ENCODE measurements at regions not wholly inside any gene's neighbourhood (a gene's known extent, or its start where the extent isn't known, plus 50 kb on each side); places are given as distances from the start of the nearest gene placed in this dataset.

DNA sequence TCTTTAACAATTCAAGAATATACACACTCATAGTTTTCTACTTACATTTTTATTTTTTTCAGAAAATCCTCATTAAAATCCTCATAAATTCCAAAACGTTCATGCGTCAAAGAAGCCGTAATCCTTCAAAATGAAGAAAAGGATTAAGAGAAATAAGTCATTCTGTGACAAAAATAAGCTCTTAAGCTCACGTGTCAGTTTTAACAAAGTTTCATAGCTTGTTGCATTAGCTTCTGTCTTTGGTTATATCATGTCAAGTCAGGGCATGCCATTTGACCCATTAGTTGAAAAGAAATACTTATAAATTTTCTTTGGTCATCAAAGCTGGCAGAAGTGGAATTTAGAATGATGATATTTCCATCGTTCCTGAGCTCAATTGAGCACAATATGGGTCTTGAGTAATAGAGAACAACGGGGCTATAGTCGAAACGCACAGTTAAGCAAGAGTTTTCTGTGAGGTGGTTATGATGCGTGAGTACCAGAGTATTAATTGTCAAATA, 185.2 kb upstream of the CTSO start:
- intact Hi-C loops (cut with DNase I; ENCODE audit: low total_unique reads) = no loop called here
- Histone ChIP-seq H3K27me3 (replicated peaks in 1 of 7) (no peaks in the 10 kb centered on the region), H3K36me3 (no peaks in the 10 kb centered on the region), H3K9me3 (no peaks in the 10 kb centered on the region), H3K4me1 (no peaks in the 10 kb centered on the region), H3K27ac (no peak overlapping the region), H3K4me3 (no peak overlapping the region)
- no peak for DNase-seq
- WGBS, 5 donors = 78 to 89% (median 83%) methylated on average over 9 of the region's 9 CpGs
- TF ChIP-seq POLR2A (IDR thresholded peaks at IDR 0.05) = no peak
- TF ChIP-seq, protein P1, sequence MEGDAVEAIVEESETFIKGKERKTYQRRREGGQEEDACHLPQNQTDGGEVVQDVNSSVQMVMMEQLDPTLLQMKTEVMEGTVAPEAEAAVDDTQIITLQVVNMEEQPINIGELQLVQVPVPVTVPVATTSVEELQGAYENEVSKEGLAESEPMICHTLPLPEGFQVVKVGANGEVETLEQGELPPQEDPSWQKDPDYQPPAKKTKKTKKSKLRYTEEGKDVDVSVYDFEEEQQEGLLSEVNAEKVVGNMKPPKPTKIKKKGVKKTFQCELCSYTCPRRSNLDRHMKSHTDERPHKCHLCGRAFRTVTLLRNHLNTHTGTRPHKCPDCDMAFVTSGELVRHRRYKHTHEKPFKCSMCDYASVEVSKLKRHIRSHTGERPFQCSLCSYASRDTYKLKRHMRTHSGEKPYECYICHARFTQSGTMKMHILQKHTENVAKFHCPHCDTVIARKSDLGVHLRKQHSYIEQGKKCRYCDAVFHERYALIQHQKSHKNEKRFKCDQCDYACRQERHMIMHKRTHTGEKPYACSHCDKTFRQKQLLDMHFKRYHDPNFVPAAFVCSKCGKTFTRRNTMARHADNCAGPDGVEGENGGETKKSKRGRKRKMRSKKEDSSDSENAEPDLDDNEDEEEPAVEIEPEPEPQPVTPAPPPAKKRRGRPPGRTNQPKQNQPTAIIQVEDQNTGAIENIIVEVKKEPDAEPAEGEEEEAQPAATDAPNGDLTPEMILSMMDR (IDR thresholded peaks at IDR 0.05 in 8 of 11, conservative IDR thresholded peaks at IDR 0.05 in 3 of 11) = no peak

DNA sequence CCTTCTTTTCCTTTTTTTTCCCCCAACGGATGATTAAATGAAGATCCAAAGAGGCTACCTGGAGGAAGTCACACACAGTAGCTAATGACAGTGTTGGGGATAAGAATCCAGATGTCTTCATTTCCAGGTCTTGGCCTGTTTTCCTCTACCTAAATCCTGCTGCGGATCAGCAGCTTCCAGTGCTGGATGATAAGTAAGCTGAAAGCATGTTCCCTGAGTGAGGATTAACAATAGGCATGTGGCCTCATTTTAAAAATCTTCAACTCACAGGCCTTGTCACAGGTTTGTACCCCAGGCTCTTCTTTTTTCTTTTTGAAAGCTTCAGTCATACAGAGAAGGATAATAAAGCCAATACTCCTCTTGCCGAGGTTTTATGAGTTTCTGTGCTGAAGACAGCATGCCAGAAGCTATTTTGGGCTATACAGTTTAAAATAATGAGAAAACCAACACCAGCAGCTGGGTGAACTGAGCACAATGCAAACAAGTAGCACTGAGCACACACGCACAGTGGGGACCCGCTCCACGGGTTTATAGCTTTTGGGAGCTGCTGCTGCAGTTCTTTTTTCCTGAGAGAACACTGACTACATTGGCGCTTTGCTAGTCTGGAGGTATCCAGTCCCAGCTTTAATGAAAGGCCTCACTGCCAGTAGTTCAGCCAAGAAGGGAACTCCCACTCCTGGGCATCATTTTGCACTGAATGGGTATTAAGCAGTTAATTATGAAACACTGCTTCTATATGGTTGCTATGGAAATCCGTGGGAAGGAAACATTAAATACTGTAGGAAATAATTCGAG, 184.2 kb upstream of the CTSO start:
- no peaks in the 10 kb centered on the region for H3K4me1 ChIP-seq
- 66 to 82% (median 77%) methylated on average over 9 of the region's 9 CpGs for WGBS, 5 donors
- DNase-seq = no peak

DNA sequence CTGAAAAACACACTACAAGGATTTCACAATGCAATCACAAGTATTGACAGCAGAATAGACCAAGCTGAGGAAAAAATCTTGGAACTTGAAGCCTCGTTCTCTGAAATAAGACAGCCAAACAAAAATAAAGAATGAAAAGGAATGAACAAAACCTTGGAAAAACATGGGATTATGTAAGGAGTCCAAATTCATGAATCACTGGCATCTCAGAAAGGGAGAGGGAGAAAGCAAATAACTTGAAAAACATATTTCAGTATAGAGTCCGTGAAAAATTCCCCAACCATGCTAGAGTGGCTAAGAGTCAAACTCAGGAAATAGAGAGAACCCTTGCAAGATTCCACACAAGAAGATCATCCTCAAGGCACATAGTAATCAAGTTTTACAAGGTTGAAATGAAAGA, 178.5 kb upstream of the CTSO start:
- H3K27me3 ChIP-seq (replicated peaks in 1 of 7) = no peaks in the 10 kb centered on the region
- H3K9me3 ChIP-seq = no peaks in the 10 kb centered on the region
- DNase-seq = no peak
- intact Hi-C loops (cut with DNase I; ENCODE audit: low total_unique reads) = no loop called here
- H3K4me3 ChIP-seq = no peak overlapping the region
- no peaks in the 10 kb centered on the region for H3K36me3 ChIP-seq
- TF ChIP-seq POLR2AphosphoS5 (IDR thresholded peaks at IDR 0.05) = no peak
- TF ChIP-seq POLR2A (IDR thresholded peaks at IDR 0.05) = no peak
- TF ChIP-seq, protein P1 (IDR thresholded peaks at IDR 0.05 in 8 of 11, conservative IDR thresholded peaks at IDR 0.05 in 3 of 11) = no peak
- no peak overlapping the region for H3K27ac ChIP-seq
- WGBS, 5 donors = 71 to 90% (median 86%) methylated on average over 2 of the region's 2 CpGs
- no peaks in the 10 kb centered on the region for H3K4me1 ChIP-seq

More for the DNA sequence above, 184.2 kb upstream of the CTSO start:
- Histone ChIP-seq H3K27ac (no peak overlapping the region), H3K9me3 (no peaks in the 10 kb centered on the region), H3K4me3 (no peak overlapping the region), H3K36me3 (no peaks in the 10 kb centered on the region), H3K27me3 (replicated peaks in 1 of 7) (no peaks in the 10 kb centered on the region)
- intact Hi-C loops (cut with DNase I; ENCODE audit: low total_unique reads) = no loop called here
- TF ChIP-seq, protein P1 (IDR thresholded peaks at IDR 0.05 in 8 of 11, conservative IDR thresholded peaks at IDR 0.05 in 3 of 11) = no peak

DNA sequence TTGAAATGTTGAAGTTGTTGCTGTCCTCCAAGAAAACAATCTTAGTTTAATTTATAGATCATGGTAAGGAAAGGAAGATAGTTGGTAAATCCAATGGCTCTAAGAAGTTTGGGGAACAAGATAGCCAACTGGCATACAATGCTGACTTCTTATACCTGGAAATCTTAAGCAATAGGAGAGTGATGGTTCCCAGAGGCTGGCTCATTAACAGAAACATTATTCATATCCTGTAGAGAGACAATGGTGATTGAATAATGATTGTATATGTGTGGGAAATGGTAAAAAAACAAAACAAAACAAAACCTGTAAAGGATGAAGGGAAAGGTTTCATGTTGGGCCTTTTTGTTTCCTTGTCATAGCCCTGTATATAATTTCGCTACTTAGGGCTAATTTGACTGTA, 174.9 kb upstream of the CTSO start:
- WGBS, 5 donors = 0 to 77% (median 41%) methylated on average over 1 of the region's 1 CpG
- intact Hi-C loops (cut with DNase I; ENCODE audit: low total_unique reads) = no loop called here
- H3K27me3 ChIP-seq (replicated peaks in 1 of 7) = no peaks in the 10 kb centered on the region
- no peak overlapping the region for H3K4me3 ChIP-seq
- H3K36me3 ChIP-seq = no peaks in the 10 kb centered on the region
- TF ChIP-seq POLR2AphosphoS5 (IDR thresholded peaks at IDR 0.05) = no peak
- TF ChIP-seq, protein P1 (IDR thresholded peaks at IDR 0.05 in 8 of 11, conservative IDR thresholded peaks at IDR 0.05 in 3 of 11) = no peak
- DNase-seq = no peak
- peaks cover 0 to 22% (median 18%) of the 10 kb centered on the region in 8 donors for H3K9me3 ChIP-seq
- H3K27ac ChIP-seq = no peak overlapping the region
- no peaks in the 10 kb centered on the region for H3K4me1 ChIP-seq

Data from spleen (tissue), 11 donors.